Thoracic aorta (tissue), 2 donors: ENCODE measurements at regions not wholly inside any gene's neighbourhood (a gene's known extent, or its start where the extent isn't known, plus 50 kb on each side); places are given as distances from the start of the nearest gene placed in this dataset.

Source experiments
- ATAC-seq: fragments of 150-250 bp; one replicate; pipeline ENCODE4 v1.8.0; 2017; ENCODE audit warnings: low read depth; ENCODE audit not compliant: insufficient number of reproducible peaks, low FRiP score
- DNase-seq: peaks from one replicate; pipeline ENCODE4 v3.0.0-alpha.2; 2020; ENCODE audit warnings: low spot score
- H3K27ac ChIP-seq, 2 donors: fragments of 200-600 bp; sonication (generic); 1 replicate in 1 of 2; 2 replicates in 1 of 2; pipeline ENCODE4 v1.5.1; 2016; ENCODE audit warnings: mild to moderate bottlenecking in 2 of 2, moderate library complexity in 2 of 2
- H3K27me3 ChIP-seq: fragments of 200-600 bp; sonication (generic); replicated peaks from 2 replicates; pipeline ENCODE4 v1.6.0; 2016; ENCODE audit warnings: mild to moderate bottlenecking; ENCODE audit not compliant: insufficient read depth
- H3K36me3 ChIP-seq: fragments of 200-600 bp; sonication (generic); one replicate; pipeline ENCODE4 v1.5.1; 2016
- H3K4me1 ChIP-seq, 2 donors: fragments of 200-600 bp; sonication (generic); 1 replicate in 1 of 2; 2 replicates in 1 of 2; pipeline versions ENCODE4 v1.5.1 to v1.6.0; 2016; ENCODE audit warnings: low read depth in 2 of 2, mild to moderate bottlenecking in 1 of 2; ENCODE audit not compliant: control insufficient read depth in 1 of 2
- H3K4me3 ChIP-seq: fragments of 200-600 bp; sonication (generic); 2 replicates; pipeline ENCODE4 v1.5.1; 2016; ENCODE audit warnings: mild to moderate bottlenecking
- H3K9me3 ChIP-seq: fragments of 200-600 bp; sonication (generic); 2 replicates; pipeline ENCODE4 v1.5.1; 2016
- CTCF ChIP-seq: fragments of 200-600 bp; sonication (generic); IDR thresholded peaks from one replicate; pipeline ENCODE4 v1.5.1; 2019; ENCODE audit warnings: antibody characterized with exemption

- TF ChIP-seq CTCF = no peak
- ATAC-seq (no peak), DNase-seq (no peak)
- H3K4me3 ChIP-seq = no peak overlapping the region
- no peak overlapping the region for H3K27ac ChIP-seq
- peaks cover 3 to 8% of the 10 kb centered on the region in 2 donors for H3K4me1 ChIP-seq
- no peaks in the 10 kb centered on the region for H3K9me3 ChIP-seq
- H3K27me3 ChIP-seq = no peaks in the 10 kb centered on the region
- no peaks in the 10 kb centered on the region for H3K36me3 ChIP-seq
These were observed 1808.6 kb upstream of the NUDT12 start for GRCh38 chr5:105371169-105371568.

GRCh38 chr5:105350486-105351140, 1788.0 kb upstream of the NUDT12 start:
- DNase-seq (no peak), ATAC-seq (no peak)
- H3K4me3 ChIP-seq = no peak overlapping the region

GRCh38 chr5:105331558-105331957, 1769.0 kb upstream of the NUDT12 start:
- H3K27ac ChIP-seq = no peak overlapping the region
- DNase-seq = no peak
- no peak for TF ChIP-seq CTCF
- H3K27me3 ChIP-seq = no peaks in the 10 kb centered on the region
- no peaks in the 10 kb centered on the region for H3K9me3 ChIP-seq
- no peak for ATAC-seq
- H3K4me3 ChIP-seq = no peak overlapping the region
- no peaks in the 10 kb centered on the region for H3K36me3 ChIP-seq
- no peaks in the 10 kb centered on the region for H3K4me1 ChIP-seq

More at GRCh38 chr5:105350486-105351140, 1788.0 kb upstream of the NUDT12 start:
- Histone ChIP-seq H3K4me1 (no peaks in the 10 kb centered on the region), H3K27me3 (no peaks in the 10 kb centered on the region), H3K9me3 (no peaks in the 10 kb centered on the region), H3K36me3 (no peaks in the 10 kb centered on the region), H3K27ac (no peak overlapping the region)
- no peak for TF ChIP-seq CTCF

GRCh38 chr5:105330185-105330584, 1767.6 kb upstream of the NUDT12 start:
- no peak for ATAC-seq

GRCh38 chr5:105304859-105305258, 1742.3 kb upstream of the NUDT12 start:
- TF ChIP-seq CTCF = no peak
- Histone ChIP-seq H3K4me1 (no peaks in the 10 kb centered on the region), H3K27me3 (no peaks in the 10 kb centered on the region), H3K36me3 (no peaks in the 10 kb centered on the region), H3K9me3 (no peaks in the 10 kb centered on the region), H3K4me3 (no peak overlapping the region), H3K27ac (no peak overlapping the region)
- DNase-seq (no peak), ATAC-seq (no peak)

More at GRCh38 chr5:105330185-105330584, 1767.6 kb upstream of the NUDT12 start:
- no peak for DNase-seq
- no peaks in the 10 kb centered on the region for H3K27me3 ChIP-seq
- no peaks in the 10 kb centered on the region for H3K4me1 ChIP-seq
- H3K27ac ChIP-seq = no peak overlapping the region
- TF ChIP-seq CTCF = no peak
- H3K9me3 ChIP-seq = no peaks in the 10 kb centered on the region
- no peaks in the 10 kb centered on the region for H3K36me3 ChIP-seq
- no peak overlapping the region for H3K4me3 ChIP-seq
